GM18517 (cell line): ENCODE measurements at regions not wholly inside any gene's neighbourhood (a gene's known extent, or its start where the extent isn't known, plus 50 kb on each side); places are given as distances from the start of the nearest gene placed in this dataset.

ENCODE experiments used
- ATAC-seq: cut with Tn5 transposase; IDR thresholded peaks from one replicate; pipeline ENCODE4 v1.9.1; 2021; ENCODE audit warnings: mild to moderate bottlenecking, moderate library complexity; ENCODE audit not compliant: unreplicated experiment

DNA sequence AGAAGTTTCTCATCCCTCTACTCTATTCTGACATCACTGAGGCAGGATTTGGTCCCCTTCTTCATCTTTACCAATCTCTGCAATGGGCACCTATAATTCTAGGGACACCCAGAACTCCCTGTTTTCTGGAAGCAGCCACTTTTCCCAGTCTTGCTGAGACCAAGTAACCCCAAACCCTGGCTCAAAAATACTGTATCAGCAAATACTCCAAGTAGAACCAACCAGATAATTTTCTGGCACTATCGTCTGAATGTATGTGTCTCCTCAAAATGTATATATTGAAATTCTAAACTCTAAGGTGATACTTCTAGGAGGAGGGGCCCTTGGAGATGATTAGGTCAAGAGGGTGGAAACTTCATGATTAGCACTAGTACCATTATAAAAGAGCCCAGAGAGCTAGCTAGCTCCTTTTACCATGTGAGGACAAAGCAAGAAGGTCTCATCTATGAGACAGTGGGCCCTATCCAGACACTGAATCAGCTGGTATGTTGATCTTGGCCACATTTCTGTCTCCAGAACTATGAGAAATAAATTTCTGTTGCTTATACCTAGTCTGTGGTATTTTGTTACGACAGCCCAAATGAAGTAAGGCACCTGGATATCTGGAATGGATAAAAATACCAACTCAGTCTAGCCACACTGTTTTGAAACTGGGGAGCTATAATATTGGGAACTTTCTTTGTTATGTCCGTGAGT, 464.4 kb downstream of the CDH11 start:
- no peak for ATAC-seq

DNA sequence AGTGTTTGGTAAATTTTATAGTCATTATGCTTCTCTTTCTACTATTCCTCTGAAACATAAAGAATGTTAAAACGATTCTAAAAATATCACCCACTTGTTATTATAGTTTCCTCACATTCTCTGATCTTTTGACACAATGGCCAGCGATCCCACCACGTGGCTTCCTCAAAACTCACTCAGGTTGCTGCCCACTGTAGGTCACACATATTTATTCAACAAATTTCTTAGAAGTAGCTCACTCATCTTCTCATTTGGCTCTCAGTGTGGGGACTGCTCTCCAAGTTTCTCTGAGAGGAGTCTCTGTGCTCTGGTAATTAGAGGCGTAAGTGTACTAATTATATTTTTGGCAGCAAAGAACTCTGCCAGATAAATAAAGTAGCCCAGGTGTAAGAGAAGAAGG, 465.4 kb downstream of the CDH11 start:
- ATAC-seq, result no peak

DNA sequence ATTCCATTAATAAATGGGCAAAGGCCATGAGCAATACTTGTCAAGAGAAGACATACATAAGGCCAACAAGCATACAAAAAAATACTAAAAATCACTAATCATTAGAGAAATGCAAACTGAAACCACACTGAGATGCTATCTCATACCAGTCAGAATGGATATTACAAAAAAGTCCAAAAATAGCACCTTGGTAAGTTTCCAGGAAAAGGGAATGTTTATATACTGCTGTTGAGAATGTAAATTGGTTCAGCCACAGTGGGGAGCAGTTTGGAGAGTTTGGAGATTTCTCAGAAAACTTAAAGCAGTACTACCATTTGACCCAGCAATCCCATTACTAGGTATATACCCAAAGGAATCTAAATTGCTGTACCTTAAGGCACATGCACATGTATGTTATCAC, 467.7 kb downstream of the CDH11 start:
- no peak for ATAC-seq

GRCh38 chr16:64648282-64648681, 473.6 kb downstream of the CDH11 start:
- ATAC-seq, result no peak

GRCh38 chr16:64641343-64641742, 480.5 kb downstream of the CDH11 start:
- ATAC-seq, result no peak

DNA sequence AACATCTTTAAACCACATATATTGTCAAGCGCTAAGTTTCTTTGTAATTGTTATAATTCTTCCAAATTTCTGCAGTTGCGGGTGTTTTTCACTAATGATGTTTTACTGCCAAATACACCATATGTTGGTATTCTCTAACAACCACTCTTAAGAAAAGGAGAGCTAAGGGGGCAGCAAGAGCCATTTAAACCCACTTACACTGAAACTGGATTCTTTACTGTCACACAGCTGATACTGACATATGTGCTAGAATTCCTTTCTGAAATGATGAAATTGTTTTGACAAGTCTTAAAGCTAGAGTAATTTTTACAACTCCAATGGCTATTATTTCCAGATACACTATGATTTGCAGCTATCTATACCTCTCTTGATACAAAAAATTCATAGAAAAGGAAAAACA, 483.1 kb downstream of the CDH11 start:
- no peak for ATAC-seq

- no peak for ATAC-seq
Measured at GRCh38 chr16:64629622-64630021, 492.2 kb downstream of the CDH11 start.

DNA sequence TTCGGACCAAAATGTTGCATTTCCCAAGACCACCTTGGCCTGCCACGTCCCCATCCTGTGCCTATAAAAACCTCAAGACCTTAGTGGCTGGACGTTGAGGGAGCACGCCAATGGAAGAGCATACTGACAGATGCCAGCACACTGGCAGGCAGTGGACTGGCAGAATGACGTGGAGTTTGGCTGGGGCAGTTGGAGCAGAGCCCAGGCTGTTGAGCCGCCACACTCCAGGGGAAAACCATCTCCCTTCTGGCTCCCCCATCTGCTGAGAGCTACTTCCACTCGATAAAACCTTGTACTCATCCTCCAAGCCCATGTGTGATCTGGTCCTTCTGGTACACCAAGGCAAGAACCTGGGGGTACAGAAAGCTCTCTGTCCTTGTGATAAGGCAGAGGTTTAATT, 494.1 kb downstream of the CDH11 start:
- no peak for ATAC-seq

GRCh38 chr16:64627288-64627687, 494.6 kb downstream of the CDH11 start:
- no peak for ATAC-seq

DNA sequence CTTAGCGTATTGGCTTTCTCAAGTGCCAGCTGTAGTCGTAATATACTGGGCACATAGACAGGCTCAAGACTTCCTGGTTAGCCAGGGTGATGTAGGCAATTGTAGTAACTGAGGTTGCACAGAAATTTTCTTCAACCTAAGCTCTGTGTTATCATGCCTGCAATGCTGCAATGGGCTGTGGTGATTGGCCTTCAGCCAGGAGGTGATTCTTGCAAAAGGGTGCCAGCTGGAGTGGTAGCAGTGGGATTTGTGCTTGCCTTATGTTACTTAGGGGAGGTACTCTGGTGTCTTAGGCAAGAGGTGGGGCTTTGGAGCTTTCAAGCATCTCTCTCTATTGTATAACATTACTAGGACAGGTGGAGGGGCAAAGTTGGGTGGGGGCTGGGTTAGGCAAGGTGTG, 495.1 kb downstream of the CDH11 start:
- ATAC-seq, result no peak

GRCh38 chr16:64621616-64622015, 500.2 kb downstream of the CDH11 start:
- no peak for ATAC-seq

GRCh38 chr16:64617836-64618476, 503.9 kb downstream of the CDH11 start:
- no peak for ATAC-seq

- ATAC-seq, result no peak
Measured at GRCh38 chr16:64615630-64616280, 506.1 kb downstream of the CDH11 start.

DNA sequence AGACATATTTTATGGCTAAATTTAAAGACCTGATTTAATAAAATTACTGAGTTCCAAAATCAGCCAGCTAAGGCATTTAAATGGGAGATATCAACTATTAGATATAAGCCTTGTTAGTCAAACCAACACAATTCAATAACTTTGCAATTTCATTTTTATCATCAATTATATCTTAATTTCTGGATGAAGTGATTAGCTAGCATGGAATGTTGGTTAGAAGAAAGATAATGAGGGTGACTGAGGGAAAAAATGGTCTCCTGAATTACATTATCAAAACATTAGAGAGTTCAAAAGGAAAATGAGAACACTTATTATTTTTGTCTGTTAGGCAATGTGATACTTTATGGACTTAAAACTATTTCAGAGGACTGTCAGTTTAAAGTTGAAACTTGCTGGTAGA, 525.7 kb downstream of the CDH11 start:
- ATAC-seq, result no peak

- no peak for ATAC-seq
Measured at GRCh38 chr16:64590513-64590912, 531.4 kb downstream of the CDH11 start.

DNA sequence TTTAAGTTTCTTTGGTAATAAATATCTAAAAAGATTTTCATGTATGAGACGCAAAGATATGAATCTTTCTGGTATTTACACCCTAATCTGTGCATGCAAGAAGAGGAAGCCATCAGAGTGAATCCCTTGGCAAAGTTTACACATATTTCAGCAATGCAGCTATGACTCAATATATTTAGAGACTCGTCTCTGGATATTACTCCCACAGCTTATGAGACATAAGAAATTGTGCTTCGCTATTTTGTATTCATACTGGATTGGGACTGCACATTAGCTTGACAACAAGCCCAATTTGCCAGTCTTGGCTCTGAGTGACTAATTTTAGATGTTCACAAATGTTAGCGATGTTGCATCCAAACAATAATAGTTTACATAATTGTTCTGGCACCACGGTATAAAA, 532.0 kb downstream of the CDH11 start:
- ATAC-seq, result no peak

DNA sequence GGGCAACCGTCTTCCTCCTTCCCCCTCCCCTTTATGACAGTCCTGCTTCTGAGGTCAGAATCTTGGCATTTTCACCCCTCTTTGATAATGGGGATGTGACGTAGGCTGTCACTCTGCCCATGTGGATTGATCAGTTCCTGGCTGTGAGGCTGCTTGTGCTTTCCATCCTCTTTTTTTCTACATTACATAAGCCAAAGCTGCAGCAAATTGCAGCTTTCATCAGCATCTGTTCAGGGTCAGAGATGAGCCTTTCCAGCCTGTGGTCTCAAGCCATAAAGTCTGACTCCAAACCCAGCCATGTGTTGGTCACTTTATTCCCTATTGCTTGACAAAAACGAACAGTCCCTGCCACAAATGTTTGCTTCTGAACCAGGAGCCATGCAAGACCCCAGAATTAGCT, 535.1 kb downstream of the CDH11 start:
- no peak for ATAC-seq

DNA sequence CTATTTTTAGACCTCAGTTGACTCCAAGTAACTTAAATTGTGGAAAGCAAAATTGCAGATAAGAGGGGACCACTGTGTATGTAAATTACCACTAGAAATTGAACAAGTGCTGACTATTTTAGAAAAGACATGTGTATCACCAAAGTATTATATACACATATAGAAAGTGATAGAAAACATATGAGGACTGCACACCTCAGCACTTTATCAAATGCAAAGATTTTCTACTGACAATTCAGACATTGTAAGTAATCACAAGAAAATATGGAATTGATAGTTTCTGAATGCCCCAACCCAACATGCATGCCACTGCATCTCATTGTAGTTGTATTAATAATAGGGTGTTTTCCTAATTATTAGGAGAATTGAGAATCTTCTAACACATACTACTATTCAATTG, 536.5 kb downstream of the CDH11 start:
- ATAC-seq, result no peak

- no peak for ATAC-seq
Measured at GRCh38 chr16:64580558-64580957, 541.3 kb downstream of the CDH11 start.

GRCh38 chr16:64579712-64580111, 542.2 kb downstream of the CDH11 start:
- no peak for ATAC-seq

DNA sequence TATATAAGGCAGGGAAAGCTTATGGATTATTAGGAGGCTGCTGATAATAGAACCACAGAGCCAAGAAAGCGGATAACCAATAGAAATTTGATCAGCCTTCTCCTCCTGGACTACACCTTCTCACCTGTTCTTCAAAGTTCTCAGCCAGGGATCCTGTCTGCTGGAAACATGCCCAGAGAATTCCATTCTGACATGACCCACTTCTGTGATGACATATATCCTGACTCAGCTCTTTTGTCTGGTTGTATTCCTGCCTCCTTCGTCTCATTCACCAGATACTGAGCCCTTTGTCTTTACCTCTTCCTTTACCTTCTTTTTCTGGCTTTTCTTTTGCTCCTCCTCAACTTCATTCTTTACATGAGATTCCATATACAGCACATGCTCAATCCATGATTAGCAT, 576.1 kb downstream of the CDH11 start:
- ATAC-seq, result no peak

GRCh38 chr16:64544859-64545258, 577.0 kb downstream of the CDH11 start:
- no peak for ATAC-seq
